HCT116 (cell line): ENCODE measurements at regions not wholly inside any gene's neighbourhood (a gene's known extent, or its start where the extent isn't known, plus 50 kb on each side); places are given as distances from the start of the nearest gene placed in this dataset.

Experiments
- ATAC-seq: fragments of 200-7000 bp; cut with Tn5 transposase; 2 replicates; pipeline ENCODE4 v1.9.1; 2020; ENCODE audit warnings: mild to moderate bottlenecking, moderate library complexity
- BruUV-seq: library from RNA; stranded (reverse); fragments of 400-500 nt; replicated peaks from 2 replicates; lab custom pipeline; 2021; lab: Mats Ljungman, UMichigan
- CTCF ChIA-PET: fragments of 300-600 bp; sonication (Branson Sonifier 250); formaldehyde crosslinking; loops from one replicate; lab custom pipeline; 2021; ENCODE audit warnings: antibody characterized with exemption; lab: Charles Lee
- POLR2A ChIA-PET: fragments of 300-600, 350-600 bp; sonication (Branson Sonifier 250); formaldehyde crosslinking; loops from one replicate; lab custom pipeline; 2021; ENCODE audit warnings: antibody characterized with exemption; lab: Charles Lee
- RAD21 ChIA-PET, 2 experiments: fragments of 300-600 bp; sonication (Branson Sonifier 250); formaldehyde crosslinking; loops; one replicate each; lab custom pipeline; 2023; ENCODE audit warnings: low total read pairs in 2 of 2; ENCODE audit not compliant: uncharacterized antibody in 2 of 2, unreplicated experiment in 2 of 2, low non-redundant PET in 1 of 2; lab: Charles Lee
- DNase-seq: peaks from one replicate; pipeline ENCODE4 v3.0.0-alpha.2; 2010; ENCODE audit warnings: low read depth, low spot score
- H2AFZ ChIP-seq: fragments of 200-600 bp; shearing (Covaris generic), sonication (generic); 2 replicates; pipeline ENCODE4 v1.6.1; 2017; ENCODE audit warnings: low read depth, mixed run types, mixed read lengths, antibody characterized with exemption, low read length; ENCODE audit not compliant: poor library complexity, severe bottlenecking
- H3K27ac ChIP-seq: 2 replicates; pipeline ENCODE4 v1.5.1; 2012; ENCODE audit warnings: low read depth, low read length
- H3K27me3 ChIP-seq: fragments of 200-600 bp; sonication (generic); 2 replicates; pipeline ENCODE4 v1.6.1; 2016; ENCODE audit warnings: mixed run types, low read length, mixed read lengths; ENCODE audit not compliant: insufficient read depth
- H3K36me3 ChIP-seq, 2 experiments: fragments of 200-500 bp in 1 of 2; fragments of 200-600 bp in 1 of 2; sonication (Bioruptor generic) in 1 of 2; sonication (generic) in 1 of 2; 2 replicates each; pipeline versions ENCODE4 v1.5.1 to v1.6.1; 2014 to 2016; ENCODE audit warnings: low read length in 2 of 2, inconsistent platforms in 1 of 2, mixed read lengths in 1 of 2, mixed run types in 1 of 2; ENCODE audit not compliant: insufficient read depth in 2 of 2, control insufficient read depth in 1 of 2
- H3K4me1 ChIP-seq, 2 experiments: fragments of 200-600 bp in 1 of 2; sonication (generic) in 1 of 2; 2 replicates each; pipeline versions ENCODE4 v1.5.1 to v1.6.1; 2012 to 2017; ENCODE audit warnings: low read length in 2 of 2, inconsistent platforms in 1 of 2, mild to moderate bottlenecking in 1 of 2, mixed read lengths in 1 of 2, mixed run types in 1 of 2, moderate library complexity in 1 of 2; ENCODE audit not compliant: insufficient read depth in 2 of 2, control insufficient read depth in 1 of 2
- H3K4me2 ChIP-seq: fragments of 200-600 bp; sonication (generic); 2 replicates; pipeline ENCODE4 v1.6.1; 2017; ENCODE audit warnings: mixed run types, low read length, mixed read lengths
- H3K4me3 ChIP-seq, 2 experiments: fragments of 200-600 bp in 1 of 2; sonication (generic) in 1 of 2; replicated peaks in 1 of 2; 2 replicates each; pipeline ENCODE4 v1.5.1; 2011 to 2016; ENCODE audit warnings: low read length in 2 of 2, control low read depth in 1 of 2, low read depth in 1 of 2, mild to moderate bottlenecking in 1 of 2, mixed read lengths in 1 of 2, mixed run types in 1 of 2
- H3K79me2 ChIP-seq: fragments of 200-600 bp; sonication (generic); 2 replicates; pipeline ENCODE4 v1.6.1; 2017; ENCODE audit warnings: mild to moderate bottlenecking, mixed run types, low read length, moderate library complexity, mixed read lengths; ENCODE audit not compliant: insufficient read depth
- H3K9ac ChIP-seq: fragments of 200-600 bp; sonication (generic); 2 replicates; pipeline ENCODE4 v1.6.1; 2016; ENCODE audit warnings: low read length, mixed read lengths
- H3K9me2 ChIP-seq: fragments of 200-600 bp; sonication (generic), shearing (Covaris generic); 2 replicates; pipeline ENCODE4 v1.6.1; 2017; ENCODE audit warnings: mixed run types, mild to moderate bottlenecking, moderate library complexity; ENCODE audit not compliant: insufficient read depth
- H3K9me3 ChIP-seq, 2 experiments: fragments of 200-500 bp in 1 of 2; fragments of 200-600 bp in 1 of 2; sonication (Bioruptor generic) in 1 of 2; sonication (generic) in 1 of 2; 2 replicates each; pipeline ENCODE4 v1.6.1; 2014 to 2017; ENCODE audit warnings: low read length in 2 of 2, mixed read lengths in 2 of 2, inconsistent platforms in 1 of 2, low read depth in 1 of 2, mild to moderate bottlenecking in 1 of 2, mixed run types in 1 of 2, moderate library complexity in 1 of 2; ENCODE audit not compliant: control insufficient read depth in 1 of 2, insufficient read depth in 1 of 2
- H4K20me1 ChIP-seq: fragments of 200-600 bp; sonication (generic), shearing (Covaris generic); 2 replicates; pipeline ENCODE4 v1.6.1; 2017; ENCODE audit warnings: mixed run types, mild to moderate bottlenecking, moderate library complexity; ENCODE audit not compliant: insufficient read depth
- ATF3 ChIP-seq: IDR thresholded peaks from 2 replicates; pipeline ENCODE4 v1.6.1; 2012
- CBX3 ChIP-seq: IDR thresholded peaks from 2 replicates; pipeline ENCODE4 v1.6.1; 2012; ENCODE audit warnings: low read depth
- CEBPB ChIP-seq: IDR thresholded peaks from 2 replicates; pipeline ENCODE4 v1.6.1; 2012; ENCODE audit warnings: low read depth
- EGR1 ChIP-seq: IDR thresholded peaks from 2 replicates; pipeline ENCODE4 v1.6.1; 2012; ENCODE audit warnings: low read depth
- ELF1 ChIP-seq: IDR thresholded peaks from 2 replicates; pipeline ENCODE4 v1.6.1; 2012; ENCODE audit warnings: low read depth, borderline replicate concordance
- FOSL1 ChIP-seq: IDR thresholded peaks from 2 replicates; pipeline ENCODE4 v1.6.1; 2012; ENCODE audit warnings: low read depth
- MAX ChIP-seq: IDR thresholded peaks from 2 replicates; pipeline ENCODE4 v1.6.1; 2012
- POLR2A ChIP-seq: IDR thresholded peaks from 2 replicates; pipeline ENCODE4 v1.7.0; 2011; ENCODE audit warnings: borderline replicate concordance; ENCODE audit not compliant: insufficient read depth, insufficient read length; ENCODE audit errors: extremely low read depth
- RAD21 ChIP-seq: IDR thresholded peaks from 2 replicates; pipeline ENCODE4 v1.6.1; 2012; ENCODE audit warnings: low read depth, mild to moderate bottlenecking
- SIN3A ChIP-seq: IDR thresholded peaks from 2 replicates; pipeline ENCODE4 v1.6.1; 2012; ENCODE audit warnings: low read depth
- SP1 ChIP-seq: IDR thresholded peaks from 2 replicates; pipeline ENCODE4 v1.6.1; 2012; ENCODE audit warnings: low read depth
- SRF ChIP-seq: IDR thresholded peaks from 2 replicates; pipeline ENCODE4 v1.6.1; 2012; ENCODE audit warnings: low read depth
- ZBTB33 ChIP-seq: IDR thresholded peaks from 2 replicates; pipeline ENCODE4 v1.6.1; 2011; ENCODE audit warnings: mild to moderate bottlenecking, low read length, moderate library complexity; ENCODE audit not compliant: insufficient replicate concordance; ENCODE audit errors: extremely low read depth
- ZNF274 ChIP-seq: fragments of 200-500 bp; sonication (Bioruptor generic); IDR thresholded peaks from 2 replicates; pipeline ENCODE4 v1.6.1; 2014; ENCODE audit warnings: mild to moderate bottlenecking, low read depth, low read length, inconsistent platforms
- intact Hi-C: fragments of 100-400 bp; cut with micrococcal nuclease; formaldehyde crosslinking; loops from 2 replicates; pipeline ENCODE4 v1.10.0; 2022
- TF ChIP-seq, protein P1 (sequence below), 3 experiments: fragments of 200-600 bp in 1 of 3; sonication (generic) in 1 of 3; IDR thresholded peaks in 2 of 3; conservative IDR thresholded peaks in 1 of 3; 2 replicates each; pipeline ENCODE4 v1.5.1; 2012 to 2017; ENCODE audit warnings: low read depth in 2 of 3, low read length in 2 of 3, antibody characterized with exemption in 1 of 3, borderline replicate concordance in 1 of 3, control low read depth in 1 of 3, mild to moderate bottlenecking in 1 of 3, mixed read lengths in 1 of 3, mixed run types in 1 of 3, moderate library complexity in 1 of 3; ENCODE audit not compliant: insufficient read depth in 1 of 3

GRCh38 chr13:50162001-50162400 lies 146.8 kb downstream of the KCNRG start:
- no peak overlapping the region for H3K9ac ChIP-seq
- TF ChIP-seq SRF, result no peak
- no peak for TF ChIP-seq ZBTB33
- TF ChIP-seq ZNF274, result no peak
- no peak for TF ChIP-seq ATF3
- no peak for TF ChIP-seq POLR2A
- no peak for TF ChIP-seq ELF1
- TF ChIP-seq EGR1, result no peak
- TF ChIP-seq SP1, result no peak
- no peak for TF ChIP-seq SIN3A
- no peak for TF ChIP-seq RAD21
- TF ChIP-seq, protein P1, sequence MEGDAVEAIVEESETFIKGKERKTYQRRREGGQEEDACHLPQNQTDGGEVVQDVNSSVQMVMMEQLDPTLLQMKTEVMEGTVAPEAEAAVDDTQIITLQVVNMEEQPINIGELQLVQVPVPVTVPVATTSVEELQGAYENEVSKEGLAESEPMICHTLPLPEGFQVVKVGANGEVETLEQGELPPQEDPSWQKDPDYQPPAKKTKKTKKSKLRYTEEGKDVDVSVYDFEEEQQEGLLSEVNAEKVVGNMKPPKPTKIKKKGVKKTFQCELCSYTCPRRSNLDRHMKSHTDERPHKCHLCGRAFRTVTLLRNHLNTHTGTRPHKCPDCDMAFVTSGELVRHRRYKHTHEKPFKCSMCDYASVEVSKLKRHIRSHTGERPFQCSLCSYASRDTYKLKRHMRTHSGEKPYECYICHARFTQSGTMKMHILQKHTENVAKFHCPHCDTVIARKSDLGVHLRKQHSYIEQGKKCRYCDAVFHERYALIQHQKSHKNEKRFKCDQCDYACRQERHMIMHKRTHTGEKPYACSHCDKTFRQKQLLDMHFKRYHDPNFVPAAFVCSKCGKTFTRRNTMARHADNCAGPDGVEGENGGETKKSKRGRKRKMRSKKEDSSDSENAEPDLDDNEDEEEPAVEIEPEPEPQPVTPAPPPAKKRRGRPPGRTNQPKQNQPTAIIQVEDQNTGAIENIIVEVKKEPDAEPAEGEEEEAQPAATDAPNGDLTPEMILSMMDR (IDR thresholded peaks at IDR 0.05 in 2 of 3, conservative IDR thresholded peaks at IDR 0.05 in 1 of 3; ENCODE audit: borderline replicate concordance in 1 of 3, insufficient read depth in 1 of 3, low read depth in 2 of 3, low read length in 2 of 3), result no peak
- TF ChIP-seq MAX, result no peak
- no peak for TF ChIP-seq CEBPB
- no peak for TF ChIP-seq CBX3
- TF ChIP-seq FOSL1, result no peak
- no peaks in the 10 kb centered on the region for H3K4me1 ChIP-seq
- ChIA-PET POLR2A (no interaction called here), CTCF (no interaction called here), RAD21 (no interaction called here)
- no peak overlapping the region for H3K27ac ChIP-seq
- intact Hi-C loops, result no loop called here
- BruUV-seq, result no TSS peak
- H2AFZ ChIP-seq, result no peak overlapping the region
- DNase-seq (no peak), ATAC-seq (no peak)
- H3K36me3 ChIP-seq, result no peaks in the 10 kb centered on the region
- no peak overlapping the region for H3K4me3 ChIP-seq
- H3K9me2 ChIP-seq, result 0 out of 2 replicates have a peak, but pooled peaks cover 3% of the 10 kb centered on the region
- H3K79me2 ChIP-seq, result no peaks in the 10 kb centered on the region
- no peak overlapping the region for H3K4me2 ChIP-seq
- H3K27me3 ChIP-seq, result no peaks in the 10 kb centered on the region
- no peaks in the 10 kb centered on the region for H4K20me1 ChIP-seq
- no peaks in the 10 kb centered on the region for H3K9me3 ChIP-seq
